Nephron (organoid): ENCODE measurements at regions not wholly inside any gene's neighbourhood (a gene's known extent, or its start where the extent isn't known, plus 50 kb on each side); places are given as distances from the start of the nearest gene placed in this dataset.
"Not testable (repeated sequence)": the region's sequence is repeated elsewhere in the genome, so short reads cannot be mapped to it uniquely, and the experiment has no call there.

Source experiments
- H3K27ac Mint-ChIP-seq, 3 experiments: 2 replicates each; pipeline ENCODE4 v1.8.0; 2020; ENCODE audit warnings: mixed read lengths in 3 of 3, mild to moderate bottlenecking in 2 of 3, moderate library complexity in 1 of 3
- H3K27me3 Mint-ChIP-seq: 2 replicates; pipeline ENCODE4 v1.8.0; 2021; ENCODE audit warnings: low read depth, mild to moderate bottlenecking, moderate library complexity, mixed read lengths
- H3K36me3 Mint-ChIP-seq: 2 replicates; pipeline ENCODE4 v1.8.0; 2020; ENCODE audit warnings: low read depth, mixed read lengths
- H3K4me1 Mint-ChIP-seq: 2 replicates; pipeline ENCODE4 v1.8.0; 2020; ENCODE audit warnings: mixed read lengths
- H3K4me3 Mint-ChIP-seq, 3 experiments: 2 replicates each; pipeline ENCODE4 v1.8.0; 2020; ENCODE audit warnings: mild to moderate bottlenecking in 3 of 3, mixed read lengths in 3 of 3, moderate library complexity in 2 of 3
- H3K9me3 Mint-ChIP-seq: 2 replicates; pipeline ENCODE4 v1.8.0; 2020; ENCODE audit warnings: mixed read lengths
- TF ChIP-seq, protein P1 (sequence below), 3 experiments: fragments of 200-600 bp; sonication (generic); IDR thresholded peaks; one replicate each; pipeline ENCODE4 v1.5.0; 2021; ENCODE audit warnings: antibody characterized with exemption in 3 of 3; ENCODE audit not compliant: unreplicated experiment in 3 of 3

DNA sequence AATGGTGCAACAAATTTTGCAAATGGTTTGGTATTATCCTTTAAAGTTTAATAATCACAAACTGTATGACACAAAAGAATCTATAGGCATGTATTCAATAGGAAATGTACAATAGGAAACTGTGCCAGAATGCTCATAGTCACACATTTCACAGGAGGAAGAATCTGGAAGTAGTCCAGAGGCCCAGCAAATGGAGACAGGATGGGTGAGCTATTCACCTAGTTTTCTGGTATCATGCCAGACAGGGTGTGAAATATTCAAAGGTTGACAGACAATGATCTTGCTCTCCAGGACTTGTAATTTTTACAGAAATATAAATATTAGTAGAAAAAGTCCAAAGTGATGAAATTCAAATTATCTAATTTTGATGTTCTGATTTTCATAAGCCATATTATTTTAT lies 520.1 kb upstream of the IMPG1 start:
- TF ChIP-seq, protein P1, sequence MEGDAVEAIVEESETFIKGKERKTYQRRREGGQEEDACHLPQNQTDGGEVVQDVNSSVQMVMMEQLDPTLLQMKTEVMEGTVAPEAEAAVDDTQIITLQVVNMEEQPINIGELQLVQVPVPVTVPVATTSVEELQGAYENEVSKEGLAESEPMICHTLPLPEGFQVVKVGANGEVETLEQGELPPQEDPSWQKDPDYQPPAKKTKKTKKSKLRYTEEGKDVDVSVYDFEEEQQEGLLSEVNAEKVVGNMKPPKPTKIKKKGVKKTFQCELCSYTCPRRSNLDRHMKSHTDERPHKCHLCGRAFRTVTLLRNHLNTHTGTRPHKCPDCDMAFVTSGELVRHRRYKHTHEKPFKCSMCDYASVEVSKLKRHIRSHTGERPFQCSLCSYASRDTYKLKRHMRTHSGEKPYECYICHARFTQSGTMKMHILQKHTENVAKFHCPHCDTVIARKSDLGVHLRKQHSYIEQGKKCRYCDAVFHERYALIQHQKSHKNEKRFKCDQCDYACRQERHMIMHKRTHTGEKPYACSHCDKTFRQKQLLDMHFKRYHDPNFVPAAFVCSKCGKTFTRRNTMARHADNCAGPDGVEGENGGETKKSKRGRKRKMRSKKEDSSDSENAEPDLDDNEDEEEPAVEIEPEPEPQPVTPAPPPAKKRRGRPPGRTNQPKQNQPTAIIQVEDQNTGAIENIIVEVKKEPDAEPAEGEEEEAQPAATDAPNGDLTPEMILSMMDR (IDR thresholded peaks at IDR 0.05; ENCODE audit: unreplicated experiment in 3 of 3): no peak
- no peaks in the 10 kb centered on the region for H3K4me1 Mint-ChIP-seq
- H3K27ac Mint-ChIP-seq: no peak overlapping the region
- H3K4me3 Mint-ChIP-seq: no peak overlapping the region
- peaks cover 4% of the 10 kb centered on the region for H3K27me3 Mint-ChIP-seq
- H3K36me3 Mint-ChIP-seq: no peaks in the 10 kb centered on the region
- H3K9me3 Mint-ChIP-seq: peaks cover 8% of the 10 kb centered on the region

DNA sequence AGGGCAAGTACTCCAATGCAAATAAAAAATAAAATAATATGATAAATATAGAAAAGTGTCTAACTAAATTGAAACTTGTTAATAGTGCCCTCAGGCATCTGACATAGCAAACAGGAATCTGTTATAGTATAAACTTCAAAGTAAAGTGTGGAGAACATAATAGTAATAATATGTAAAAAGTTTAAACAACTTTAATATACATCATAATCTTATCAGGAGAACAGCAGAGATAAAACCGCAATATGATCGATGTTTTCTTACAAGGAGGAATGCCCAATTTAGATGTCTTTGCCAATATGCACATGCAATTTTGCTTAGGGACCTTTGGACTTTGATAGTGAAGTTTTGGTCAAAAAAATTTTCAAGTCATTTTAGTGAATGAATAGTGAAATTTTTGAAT lies 514.8 kb upstream of the IMPG1 start:
- Mint-ChIP-seq H3K4me1 (no peaks in the 10 kb centered on the region), H3K36me3 (no peaks in the 10 kb centered on the region), H3K4me3 (no peak overlapping the region), H3K9me3 (no peaks in the 10 kb centered on the region), H3K27me3 (no peaks in the 10 kb centered on the region), H3K27ac (no peak overlapping the region)
- TF ChIP-seq, protein P1 (IDR thresholded peaks at IDR 0.05; ENCODE audit: unreplicated experiment in 3 of 3): no peak

DNA sequence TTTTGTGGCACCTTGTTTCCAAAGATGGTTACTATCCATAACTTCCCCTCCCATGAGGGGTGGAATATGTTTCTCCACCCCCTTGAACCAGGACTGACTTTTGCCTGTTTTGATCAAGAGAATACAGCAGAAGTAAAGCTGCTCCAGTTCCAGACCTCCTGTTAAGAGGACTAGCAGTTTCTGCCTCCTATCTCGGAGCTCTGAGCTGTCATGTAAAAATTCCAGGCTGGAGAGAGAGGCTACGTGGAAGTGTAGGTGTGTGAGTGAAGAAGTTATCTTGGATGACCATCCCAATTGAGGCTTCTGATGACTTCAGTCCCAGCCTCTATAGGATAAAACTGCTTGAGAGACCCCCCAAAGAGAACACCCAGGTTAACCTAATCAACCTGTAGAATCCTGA lies 511.7 kb upstream of the IMPG1 start:
- Mint-ChIP-seq H3K9me3 (no peaks in the 10 kb centered on the region), H3K4me1 (no peaks in the 10 kb centered on the region), H3K36me3 (no peaks in the 10 kb centered on the region), H3K4me3 (no peak overlapping the region), H3K27me3 (no peaks in the 10 kb centered on the region), H3K27ac (no peak overlapping the region)
- TF ChIP-seq, protein P1 (IDR thresholded peaks at IDR 0.05; ENCODE audit: unreplicated experiment in 3 of 3): no peak

DNA sequence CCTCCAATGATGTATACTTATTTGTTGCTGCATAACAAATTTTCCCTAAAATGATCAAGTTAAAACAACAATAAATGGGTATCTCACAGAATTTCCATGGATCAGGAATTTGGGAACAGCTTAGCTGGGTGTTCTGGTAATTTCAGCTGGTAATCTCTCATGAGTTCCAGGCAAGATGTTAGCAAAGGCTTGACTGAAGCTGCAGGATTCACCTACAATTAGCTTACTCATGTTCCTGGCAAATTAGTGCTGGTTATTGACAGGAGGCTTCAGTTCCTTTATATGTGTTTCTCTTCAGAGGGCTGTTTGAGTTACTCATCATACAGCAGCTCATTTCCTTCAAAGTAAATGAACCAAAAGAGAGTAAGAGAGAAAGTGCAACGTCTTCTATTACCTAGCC lies 506.3 kb upstream of the IMPG1 start:
- H3K36me3 Mint-ChIP-seq: no peaks in the 10 kb centered on the region
- TF ChIP-seq, protein P1 (IDR thresholded peaks at IDR 0.05; ENCODE audit: unreplicated experiment in 3 of 3): no peak

DNA sequence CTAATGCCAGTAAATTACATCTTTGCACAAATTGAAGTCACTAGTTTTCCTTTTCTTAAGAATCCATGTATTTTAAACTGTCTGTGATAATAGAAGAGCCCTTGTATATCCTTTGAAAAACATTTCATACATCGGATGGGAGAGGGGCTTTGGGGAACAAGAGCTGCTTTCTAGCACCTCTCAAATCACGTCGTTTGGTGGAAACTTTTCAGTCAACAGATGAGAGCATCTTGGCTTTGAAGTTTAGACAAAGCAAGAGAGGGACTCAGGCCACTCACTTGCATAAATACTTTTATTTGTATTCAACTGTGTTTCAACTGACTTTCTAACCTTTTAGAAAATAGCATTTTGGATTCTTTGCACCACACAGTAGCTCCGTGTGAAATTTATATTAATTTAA lies 502.3 kb upstream of the IMPG1 start:
- Mint-ChIP-seq H3K27ac (no peak overlapping the region), H3K4me1 (no peaks in the 10 kb centered on the region), H3K9me3 (no peaks in the 10 kb centered on the region), H3K36me3 (no peaks in the 10 kb centered on the region), H3K27me3 (no peaks in the 10 kb centered on the region), H3K4me3 (no peak overlapping the region)
- TF ChIP-seq, protein P1 (IDR thresholded peaks at IDR 0.05; ENCODE audit: unreplicated experiment in 3 of 3): no peak

More for the DNA sequence above, 506.3 kb upstream of the IMPG1 start:
- no peaks in the 10 kb centered on the region for H3K9me3 Mint-ChIP-seq
- no peaks in the 10 kb centered on the region for H3K27me3 Mint-ChIP-seq
- H3K27ac Mint-ChIP-seq: no peak overlapping the region
- H3K4me3 Mint-ChIP-seq: no peak overlapping the region
- H3K4me1 Mint-ChIP-seq: no peaks in the 10 kb centered on the region

DNA sequence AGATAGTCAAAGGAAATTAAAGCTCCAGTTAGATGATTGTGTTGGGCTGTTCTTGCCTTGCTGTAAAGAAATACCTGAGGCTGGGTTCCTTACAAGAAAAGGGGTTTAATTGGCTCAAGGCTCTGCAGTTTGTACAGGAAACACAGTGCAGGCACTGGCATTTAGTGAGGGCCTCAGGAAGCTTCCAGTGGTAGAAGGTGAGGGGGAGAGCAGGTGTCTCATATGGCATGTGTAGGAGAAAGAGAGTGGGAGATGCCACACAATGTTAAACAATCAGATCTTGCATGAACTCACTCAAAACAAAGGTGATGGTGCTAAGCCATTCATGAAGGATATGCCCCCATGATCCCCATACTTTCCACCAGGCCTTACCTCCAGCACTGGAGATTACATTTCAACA lies 493.5 kb upstream of the IMPG1 start:
- H3K36me3 Mint-ChIP-seq: no peaks in the 10 kb centered on the region
- TF ChIP-seq, protein P1 (IDR thresholded peaks at IDR 0.05; ENCODE audit: unreplicated experiment in 3 of 3): no peak
- no peaks in the 10 kb centered on the region for H3K4me1 Mint-ChIP-seq
- no peak overlapping the region for H3K4me3 Mint-ChIP-seq
- peaks cover 15% of the 10 kb centered on the region for H3K9me3 Mint-ChIP-seq
- H3K27me3 Mint-ChIP-seq: no peaks in the 10 kb centered on the region
- H3K27ac Mint-ChIP-seq: no peak overlapping the region

DNA sequence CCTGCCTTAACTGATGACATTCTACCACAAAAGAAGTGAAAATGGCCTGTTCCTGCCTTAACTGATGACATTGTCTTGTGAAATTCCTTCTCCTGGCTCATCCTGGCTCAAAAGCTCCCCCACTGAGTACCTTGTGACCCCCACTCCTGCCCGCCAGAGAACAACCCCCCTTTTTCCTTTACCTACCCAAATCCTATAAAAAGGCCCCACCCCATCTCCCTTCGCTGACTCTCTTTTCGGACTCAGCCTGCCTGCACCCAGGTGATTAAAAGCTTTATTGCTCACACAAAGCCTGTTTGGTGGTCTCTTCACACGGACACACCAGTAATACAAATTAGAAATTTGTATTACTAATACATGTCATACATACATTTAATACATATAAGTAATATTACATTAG lies 489.9 kb upstream of the IMPG1 start:
- not testable (repeated sequence) for H3K27ac Mint-ChIP-seq, H3K36me3 Mint-ChIP-seq, H3K27me3 Mint-ChIP-seq, H3K4me3 Mint-ChIP-seq, H3K4me1 Mint-ChIP-seq
- H3K9me3 Mint-ChIP-seq: peaks cover 11% of the 10 kb centered on the region

DNA sequence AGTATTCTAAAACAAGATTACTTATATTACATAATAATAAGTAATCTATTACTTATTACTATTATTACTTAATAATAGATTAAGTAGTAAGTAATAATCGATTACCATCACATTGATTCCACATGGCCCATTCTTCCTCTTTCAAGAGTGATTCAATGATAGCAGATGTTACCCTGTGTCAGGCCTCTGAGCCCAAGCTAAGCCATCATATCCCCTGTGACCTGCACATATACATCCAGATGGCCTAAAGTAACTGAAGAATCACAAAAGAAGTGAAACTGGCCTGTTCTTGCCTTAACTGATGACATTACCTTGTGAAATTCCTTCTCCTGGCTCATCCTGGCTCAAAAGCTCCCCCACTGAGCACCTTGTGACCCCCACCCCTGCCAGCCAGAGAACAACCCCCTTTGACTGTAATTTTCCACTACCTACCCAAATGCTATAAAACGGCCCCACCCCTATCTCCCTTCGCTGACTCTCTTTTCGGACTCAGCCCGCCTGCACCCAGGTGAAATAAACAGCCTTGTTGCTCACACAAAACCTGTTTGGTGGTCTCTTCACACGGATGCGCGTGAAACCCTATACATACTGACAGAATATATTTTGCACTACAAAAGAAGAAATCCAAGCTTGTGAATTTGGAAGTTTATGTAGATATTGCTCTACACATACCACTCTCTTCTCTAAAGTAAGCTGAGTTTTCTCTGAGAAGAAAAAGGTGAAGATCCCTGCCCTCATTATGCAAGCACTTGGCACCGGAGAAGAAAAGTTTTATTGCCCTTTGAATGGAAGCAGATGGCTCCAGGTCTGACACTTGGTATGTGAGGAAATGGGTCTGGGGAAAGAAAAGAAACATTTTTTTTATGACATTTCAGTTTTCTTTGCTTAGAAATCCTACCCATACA lies 488.6 kb upstream of the IMPG1 start:
- not testable (repeated sequence) for H3K4me1 Mint-ChIP-seq, H3K9me3 Mint-ChIP-seq, H3K27ac Mint-ChIP-seq, H3K4me3 Mint-ChIP-seq, H3K36me3 Mint-ChIP-seq, H3K27me3 Mint-ChIP-seq
